IMR-90 (cell line): ENCODE measurements at regions not wholly inside any gene's neighbourhood (a gene's known extent, or its start where the extent isn't known, plus 50 kb on each side); places are given as distances from the start of the nearest gene placed in this dataset.

Source experiments
- ELK1 ChIP-seq: fragments of 150-350 bp; IDR thresholded peaks from 2 replicates; pipeline ENCODE4 v1.6.1; 2016; ENCODE audit warnings: low read depth, mild to moderate bottlenecking, low read length, moderate library complexity, borderline replicate concordance
- MAFK ChIP-seq: IDR thresholded peaks from 2 replicates; pipeline ENCODE4 v1.6.1; 2012; ENCODE audit warnings: low read depth, low read length, improper control_type of control experiment
- MAZ ChIP-seq: IDR thresholded peaks from 2 replicates; pipeline ENCODE4 v1.6.1; 2012; ENCODE audit warnings: low read depth, mild to moderate bottlenecking, low read length, improper control_type of control experiment, moderate library complexity, borderline replicate concordance
- POLR2A ChIP-seq: IDR thresholded peaks from 2 replicates; pipeline ENCODE4 v1.6.1; 2012; ENCODE audit warnings: mild to moderate bottlenecking, low read depth, low read length
- RCOR1 ChIP-seq: IDR thresholded peaks from 2 replicates; pipeline ENCODE4 v1.6.1; 2012; ENCODE audit warnings: mild to moderate bottlenecking, low read length, improper control_type of control experiment; ENCODE audit not compliant: insufficient replicate concordance
- TF ChIP-seq, protein P1 (sequence below): conservative IDR thresholded peaks from 2 replicates; pipeline ENCODE4 v1.5.1; 2012; ENCODE audit warnings: mild to moderate bottlenecking, low read depth, low read length, improper control_type of control experiment

DNA sequence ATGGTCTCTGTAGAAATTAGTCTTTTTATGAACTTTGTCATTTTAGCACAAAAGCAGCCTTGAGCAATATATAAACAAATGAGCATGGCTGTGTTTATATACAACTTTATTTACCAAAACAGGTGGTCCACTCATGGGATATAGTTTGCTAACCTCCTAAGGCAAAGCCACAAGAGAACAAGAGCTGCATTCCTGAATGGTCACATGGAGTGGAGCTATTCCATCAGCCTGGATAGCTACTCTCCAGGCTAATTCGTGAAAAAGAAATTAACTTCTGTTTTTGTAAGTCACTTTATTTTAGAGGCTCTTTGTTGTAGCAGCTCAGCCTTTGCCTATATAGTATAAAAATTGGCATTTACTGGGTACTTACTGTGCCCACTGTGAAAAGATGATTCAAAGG lies 163.3 kb upstream of the FAM78B start:
- TF ChIP-seq, protein P1, sequence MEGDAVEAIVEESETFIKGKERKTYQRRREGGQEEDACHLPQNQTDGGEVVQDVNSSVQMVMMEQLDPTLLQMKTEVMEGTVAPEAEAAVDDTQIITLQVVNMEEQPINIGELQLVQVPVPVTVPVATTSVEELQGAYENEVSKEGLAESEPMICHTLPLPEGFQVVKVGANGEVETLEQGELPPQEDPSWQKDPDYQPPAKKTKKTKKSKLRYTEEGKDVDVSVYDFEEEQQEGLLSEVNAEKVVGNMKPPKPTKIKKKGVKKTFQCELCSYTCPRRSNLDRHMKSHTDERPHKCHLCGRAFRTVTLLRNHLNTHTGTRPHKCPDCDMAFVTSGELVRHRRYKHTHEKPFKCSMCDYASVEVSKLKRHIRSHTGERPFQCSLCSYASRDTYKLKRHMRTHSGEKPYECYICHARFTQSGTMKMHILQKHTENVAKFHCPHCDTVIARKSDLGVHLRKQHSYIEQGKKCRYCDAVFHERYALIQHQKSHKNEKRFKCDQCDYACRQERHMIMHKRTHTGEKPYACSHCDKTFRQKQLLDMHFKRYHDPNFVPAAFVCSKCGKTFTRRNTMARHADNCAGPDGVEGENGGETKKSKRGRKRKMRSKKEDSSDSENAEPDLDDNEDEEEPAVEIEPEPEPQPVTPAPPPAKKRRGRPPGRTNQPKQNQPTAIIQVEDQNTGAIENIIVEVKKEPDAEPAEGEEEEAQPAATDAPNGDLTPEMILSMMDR = no peak
- TF ChIP-seq POLR2A (no peak), MAFK (no peak), ELK1 (no peak), MAZ (no peak), RCOR1 (no peak)
